Activated effector memory CD4-positive, alpha-beta T cell treated with Interleukin-2 at 50 U/mL for 16 hours (primary cell): ENCODE measurements at regions not wholly inside any gene's neighbourhood (a gene's known extent, or its start where the extent isn't known, plus 50 kb on each side); places are given as distances from the start of the nearest gene placed in this dataset.

Experiments
- DNase-seq: peaks from one replicate; pipeline ENCODE4 v3.0.0-alpha.2; 2020

- no peak for DNase-seq
These were observed 317.6 kb upstream of the TRPC7 start for GRCh38 chr5:136682986-136683385.

GRCh38 chr5:136679233-136679632, 313.9 kb upstream of the TRPC7 start:
- DNase-seq: no peak

- DNase-seq: no peak
These were observed 311.9 kb upstream of the TRPC7 start for GRCh38 chr5:136677217-136677616.

GRCh38 chr5:136676685-136677084, 311.3 kb upstream of the TRPC7 start:
- DNase-seq: no peak

- no peak for DNase-seq
These were observed 310.4 kb upstream of the TRPC7 start for GRCh38 chr5:136675769-136676168.

GRCh38 chr5:136674178-136674577, 308.8 kb upstream of the TRPC7 start:
- no peak for DNase-seq

DNA sequence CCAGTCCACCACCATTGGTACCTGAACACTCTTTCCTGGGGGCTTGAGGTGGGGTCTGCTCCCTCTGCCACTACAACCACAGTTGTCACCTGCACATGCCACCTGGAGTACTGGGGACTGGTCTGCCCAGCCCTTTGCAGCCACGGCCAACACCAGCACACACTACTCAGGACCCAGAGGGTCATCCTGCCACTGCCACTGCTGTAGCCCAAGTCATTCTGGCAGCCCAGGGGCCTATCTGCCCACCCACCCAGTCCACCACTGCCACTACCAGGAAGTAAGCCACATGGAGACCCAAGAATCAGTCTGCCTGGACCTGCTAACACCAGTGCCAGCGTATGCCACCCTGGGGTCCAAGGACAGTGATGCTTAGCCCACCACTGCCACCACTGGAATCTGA, 302.4 kb upstream of the TRPC7 start:
- DNase-seq: no peak

DNA sequence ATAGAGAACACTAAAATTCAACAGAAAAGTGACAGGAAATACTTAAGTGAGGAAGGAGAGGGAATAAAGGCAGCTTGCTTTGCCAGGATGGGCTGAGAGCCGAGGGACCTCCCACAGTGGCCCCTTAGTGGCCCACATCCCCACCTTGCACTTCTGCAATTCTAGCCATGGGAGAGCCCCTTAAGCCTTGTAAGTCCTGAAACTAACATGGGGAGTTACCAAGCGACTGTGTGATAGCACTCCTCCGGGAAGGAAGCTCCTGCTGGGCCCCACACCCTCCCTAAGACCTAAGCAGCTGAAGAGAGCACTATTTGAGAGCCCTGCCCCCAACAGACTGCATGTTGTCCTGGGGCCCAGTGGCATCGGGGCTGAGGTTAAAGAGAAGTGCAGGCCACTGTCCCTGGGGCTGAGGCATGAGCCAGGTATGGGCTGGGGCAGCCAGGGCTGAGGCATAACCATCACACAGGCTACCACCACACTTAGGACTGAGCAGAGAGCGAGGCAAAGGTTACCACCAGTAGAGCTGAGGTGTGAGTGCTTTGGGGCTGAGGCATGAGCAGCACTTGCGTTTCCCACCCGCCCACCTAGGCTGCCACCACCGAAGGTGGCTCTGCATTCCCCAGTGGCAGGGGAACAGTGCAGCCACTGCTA, 301.8 kb upstream of the TRPC7 start:
- DNase-seq: no peak

DNA sequence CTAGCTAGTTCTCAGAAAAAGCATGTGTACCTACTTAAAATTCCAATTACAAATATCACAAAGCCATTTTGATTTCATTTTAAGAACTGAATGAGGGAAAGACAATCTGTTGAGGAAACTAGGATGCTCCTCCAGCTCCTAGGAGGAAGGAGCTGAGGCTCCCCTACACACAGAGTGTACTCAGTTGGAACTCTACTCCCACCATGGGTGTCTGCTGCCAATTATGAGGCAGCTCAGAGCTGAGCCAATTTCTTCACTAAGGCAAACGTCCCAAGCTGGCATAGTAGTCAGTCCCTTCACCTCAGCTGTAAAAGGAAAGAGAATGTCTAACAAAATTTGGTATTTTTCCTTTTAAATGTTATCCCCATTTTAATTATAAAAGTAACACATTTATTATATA, 300.0 kb upstream of the TRPC7 start:
- no peak for DNase-seq

DNA sequence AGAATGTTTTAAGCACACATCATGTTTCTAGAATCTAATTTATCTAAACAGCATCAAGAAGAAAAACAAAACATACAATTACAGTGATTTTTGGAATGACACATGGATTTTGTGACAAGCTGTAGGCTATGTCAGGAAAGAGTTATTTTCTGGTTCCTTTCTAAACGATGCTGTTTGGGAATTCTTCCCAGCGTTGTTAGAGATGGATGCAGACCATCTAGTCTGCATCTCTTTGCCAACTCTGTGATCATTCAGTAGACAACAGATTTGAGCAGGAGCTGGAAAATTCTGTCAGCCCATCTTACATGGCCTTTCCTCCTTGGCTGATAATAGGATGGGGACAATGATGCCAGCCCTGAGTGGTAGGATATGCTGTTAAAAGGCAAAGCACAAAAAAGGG, 295.7 kb upstream of the TRPC7 start:
- DNase-seq: no peak

DNA sequence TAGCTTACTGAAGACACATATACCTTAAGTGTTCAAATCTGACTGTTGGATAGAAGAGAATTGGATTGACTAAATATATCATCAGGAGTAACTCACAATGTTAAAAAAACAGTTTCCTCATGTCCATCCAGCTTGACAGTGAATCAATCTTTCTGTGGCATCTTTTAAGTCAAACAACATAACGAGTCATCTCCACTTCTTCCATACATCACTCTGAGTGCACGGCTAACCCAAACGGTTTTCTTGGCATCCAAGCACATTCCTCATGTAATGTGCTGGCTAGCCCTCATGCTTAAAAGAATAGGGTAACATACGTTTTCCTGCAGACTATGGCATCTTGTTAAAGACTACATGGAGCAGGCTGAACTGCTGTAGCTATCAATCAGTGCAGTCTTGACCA, 291.5 kb upstream of the TRPC7 start:
- no peak for DNase-seq

- DNase-seq: no peak
These were observed 290.1 kb upstream of the TRPC7 start for GRCh38 chr5:136655468-136655867.

DNA sequence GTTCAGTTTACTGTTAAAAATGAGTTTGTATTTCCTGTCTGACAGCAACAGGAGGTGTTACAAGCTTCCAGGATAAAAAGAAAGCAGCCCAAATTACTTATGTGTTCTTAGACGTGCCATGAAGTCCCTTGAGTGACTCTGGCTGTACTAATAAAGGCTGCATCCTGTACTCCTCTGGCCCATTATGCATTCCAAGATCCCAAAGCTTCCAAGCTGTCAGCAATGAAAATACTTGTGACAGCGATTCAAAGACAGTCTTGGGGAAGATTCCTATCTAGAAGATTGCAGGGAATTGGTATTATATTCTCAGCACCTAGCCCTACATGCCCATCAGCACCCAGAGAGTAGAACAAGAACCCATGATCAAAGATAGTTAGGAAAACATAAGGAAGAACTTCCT, 281.6 kb upstream of the TRPC7 start:
- DNase-seq: no peak

DNA sequence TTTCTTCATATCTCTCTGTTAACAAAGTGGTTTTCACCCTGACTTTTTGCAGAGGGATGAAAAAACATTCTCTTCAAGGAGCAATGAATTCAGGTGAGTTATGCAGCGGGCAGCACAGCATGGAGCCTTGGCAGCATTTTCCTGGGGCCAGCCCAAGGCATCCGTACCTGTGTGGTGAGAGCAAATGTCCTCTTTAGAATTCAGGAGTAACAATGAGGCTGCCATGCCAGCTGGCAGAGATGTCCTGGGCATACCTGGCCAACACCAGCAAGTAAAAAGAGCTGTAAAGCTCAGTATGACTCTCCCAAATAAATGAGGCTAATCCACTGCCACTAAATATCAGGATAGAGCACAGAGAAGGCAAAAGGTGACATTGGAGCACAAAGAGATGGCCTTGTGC, 277.6 kb upstream of the TRPC7 start:
- no peak for DNase-seq

DNA sequence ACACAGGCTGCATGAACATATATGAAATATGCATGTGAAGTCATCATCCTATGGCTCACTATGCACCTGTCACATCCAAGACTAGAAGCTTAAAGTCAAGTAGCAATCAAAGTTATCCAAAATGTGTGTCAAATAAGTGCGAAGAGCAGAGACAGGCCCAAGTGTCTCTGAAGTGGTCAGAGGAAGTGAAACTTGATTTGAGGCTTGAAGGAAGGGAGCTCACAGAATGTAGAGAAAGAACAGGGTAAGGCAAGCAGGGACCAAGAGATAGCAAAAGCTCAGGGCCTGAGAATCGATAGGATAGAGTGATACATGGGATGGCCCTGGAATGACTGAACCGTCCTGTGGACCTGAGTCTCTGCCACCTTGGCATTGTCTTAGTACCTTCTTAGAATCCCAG, 274.3 kb upstream of the TRPC7 start:
- DNase-seq: no peak

DNA sequence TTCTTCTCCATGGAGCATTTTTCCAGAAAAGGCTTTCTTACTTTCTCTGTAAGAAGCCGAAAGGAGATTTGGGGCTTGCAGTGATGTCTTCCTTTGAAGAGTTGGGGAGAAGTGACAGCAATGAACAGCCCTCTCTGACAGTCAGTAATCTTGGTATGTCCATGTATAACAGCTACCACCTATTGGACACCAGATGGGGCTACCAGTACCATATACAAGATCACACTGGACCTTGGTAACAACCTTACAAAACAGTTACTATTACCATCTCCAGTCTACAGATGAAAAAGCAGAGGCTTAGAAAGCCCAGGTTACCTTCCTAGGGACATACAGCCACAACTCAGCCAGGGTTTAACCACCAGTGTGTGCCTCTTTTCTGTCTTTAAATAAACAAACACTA, 272.7 kb upstream of the TRPC7 start:
- no peak for DNase-seq

- DNase-seq: no peak
These were observed 270.7 kb upstream of the TRPC7 start for GRCh38 chr5:136636001-136636400.

- DNase-seq: no peak
These were observed 265.8 kb upstream of the TRPC7 start for GRCh38 chr5:136631186-136631585.

GRCh38 chr5:136629125-136629792, 263.9 kb upstream of the TRPC7 start:
- no peak for DNase-seq

DNA sequence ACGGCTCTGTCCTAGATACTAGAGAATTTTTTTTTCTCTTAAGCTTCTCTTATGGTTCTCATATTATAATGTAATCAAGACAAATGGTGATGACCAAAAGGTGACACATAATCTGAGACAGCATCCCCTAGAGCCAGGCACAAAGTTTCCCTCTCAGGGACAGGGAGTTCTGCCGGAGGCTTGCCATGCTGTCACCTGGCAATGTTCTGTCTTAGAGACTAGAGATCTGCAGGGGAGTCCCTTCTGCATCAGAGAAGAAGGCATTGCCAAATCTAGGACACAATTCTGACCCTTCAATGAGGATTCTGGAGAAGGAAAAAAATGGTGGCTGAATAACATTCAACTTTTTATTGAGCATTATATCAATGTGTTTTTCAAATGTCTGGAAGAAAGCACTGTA, 261.2 kb upstream of the TRPC7 start:
- no peak for DNase-seq

DNA sequence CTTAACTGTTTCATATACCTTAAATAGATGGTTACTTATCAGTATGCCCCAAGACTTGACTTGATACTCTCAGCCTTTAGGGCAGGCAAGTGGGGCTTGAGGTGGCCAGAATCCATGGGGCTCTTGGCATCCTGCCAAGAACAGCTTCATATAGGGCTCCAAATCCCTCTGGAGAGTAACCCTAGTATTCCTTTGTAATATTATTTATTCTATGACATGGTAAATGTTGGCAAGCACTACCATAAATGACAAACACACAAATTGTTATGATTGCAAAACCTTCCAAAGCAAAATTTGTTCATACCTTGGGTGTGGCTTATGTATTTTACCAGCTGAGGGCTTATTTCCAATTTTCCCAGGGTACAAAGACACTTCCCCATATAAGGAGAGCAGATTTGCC, 257.4 kb upstream of the TRPC7 start:
- DNase-seq: no peak

DNA sequence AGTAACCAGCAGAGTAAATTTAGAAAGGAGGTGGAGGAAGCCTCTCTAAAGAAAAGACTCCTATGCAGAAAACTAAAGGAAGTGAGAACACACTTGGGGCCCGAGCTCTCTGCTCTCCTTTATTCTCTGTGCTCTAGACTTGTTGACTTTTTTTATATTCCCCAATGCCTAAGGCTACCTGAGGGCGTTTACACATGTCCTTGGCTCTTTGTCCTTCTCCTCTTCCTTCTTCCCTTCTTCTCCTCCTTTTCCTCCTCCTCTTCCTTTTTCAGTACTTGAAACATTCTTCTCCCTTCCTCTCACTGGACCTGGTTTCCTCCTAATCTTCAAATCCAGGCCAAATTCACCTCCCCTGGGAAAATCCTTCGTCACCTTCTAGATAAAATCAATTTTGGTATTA, 256.4 kb upstream of the TRPC7 start:
- DNase-seq: no peak

DNA sequence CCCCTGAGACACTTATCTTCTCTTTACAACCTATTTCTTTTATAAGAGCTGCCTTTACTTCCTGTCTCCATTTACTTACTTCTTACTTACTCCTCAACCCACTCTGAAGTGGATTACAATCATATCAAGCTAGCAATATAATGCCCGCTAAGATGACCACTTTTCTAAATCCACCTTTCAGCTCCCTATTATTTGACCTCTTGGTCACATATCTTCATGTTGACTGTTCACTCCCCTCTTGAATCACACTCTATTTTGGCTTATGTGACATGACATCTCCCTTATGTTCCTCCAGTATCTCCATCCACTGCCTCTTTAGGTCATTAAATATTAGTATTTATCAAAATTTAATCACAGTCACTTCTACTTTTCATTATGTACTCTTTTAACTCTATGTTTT, 255.3 kb upstream of the TRPC7 start:
- no peak for DNase-seq

DNA sequence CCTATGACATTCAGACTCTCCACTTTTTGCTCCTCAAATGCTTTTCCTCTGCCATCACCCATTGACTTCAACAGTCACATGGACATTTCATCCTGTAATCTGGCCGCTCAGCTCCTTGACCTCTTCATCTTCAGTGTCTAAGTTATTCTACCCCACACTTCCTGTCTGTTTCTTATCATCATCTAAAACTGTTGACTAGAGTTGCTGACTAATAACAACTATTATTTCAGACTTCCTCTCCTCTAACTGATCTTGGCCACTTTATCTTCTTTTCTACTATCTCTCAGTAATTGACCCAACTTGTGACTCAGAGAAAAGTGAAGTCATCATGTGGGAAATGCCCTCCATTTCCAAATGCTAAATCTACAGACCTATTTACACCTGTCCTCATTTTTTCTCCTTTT, 254.7 kb upstream of the TRPC7 start:
- DNase-seq: no peak

DNA sequence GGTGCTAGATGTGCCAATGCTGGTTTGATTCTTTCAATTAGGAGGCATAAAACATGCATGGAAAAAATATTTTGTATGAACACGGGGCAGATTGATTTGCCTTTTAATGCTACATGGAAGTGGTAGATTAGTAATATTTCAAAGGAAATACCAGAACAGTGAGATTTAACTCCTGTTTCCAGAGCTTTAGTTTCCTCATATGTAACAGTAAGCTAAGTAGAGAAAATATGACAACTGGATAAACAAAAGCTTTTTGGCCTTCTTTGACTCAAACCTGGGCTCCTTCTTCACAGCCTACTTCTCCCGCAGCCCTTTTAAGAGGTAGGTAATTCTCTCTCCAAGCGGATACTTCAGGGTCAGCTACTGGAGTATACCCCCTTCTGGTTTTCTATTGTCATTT, 254.2 kb upstream of the TRPC7 start:
- DNase-seq: no peak
